GM23338 (cell line): ENCODE measurements at regions not wholly inside any gene's neighbourhood (a gene's known extent, or its start where the extent isn't known, plus 50 kb on each side); places are given as distances from the start of the nearest gene placed in this dataset.

Experiments used
- ATAC-seq: fragments of 200-7000 bp; cut with Tn5 transposase; 3 replicates; pipeline ENCODE4 v1.9.1; 2020
- DNase-seq: peaks from one replicate; pipeline ENCODE4 v3.0.0-alpha.2; 2015; ENCODE audit warnings: low spot score
- H2AFZ ChIP-seq: fragments of 200-600 bp; sonication (generic); 2 replicates; pipeline ENCODE4 v1.8.0; 2016; ENCODE audit warnings: antibody characterized with exemption, mild to moderate bottlenecking, moderate library complexity
- H3F3A ChIP-seq: fragments of 200-600 bp; sonication (generic); replicated peaks from 2 replicates; pipeline ENCODE4 v1.8.0; 2017; ENCODE audit warnings: antibody characterized with exemption, mixed run types, low read depth
- H3K27ac ChIP-seq: fragments of 200-600 bp; sonication (generic); 2 replicates; pipeline ENCODE4 v1.6.1; 2016; ENCODE audit warnings: low read depth
- H3K27me3 ChIP-seq: fragments of 200-600 bp; sonication (generic); 2 replicates; pipeline ENCODE4 v1.8.0; 2016; ENCODE audit warnings: mild to moderate bottlenecking, mixed run types, moderate library complexity; ENCODE audit not compliant: insufficient read depth
- H3K36me3 ChIP-seq: fragments of 200-600 bp; sonication (generic); 2 replicates; pipeline ENCODE4 v1.8.0; 2016; ENCODE audit warnings: mild to moderate bottlenecking; ENCODE audit not compliant: insufficient read depth
- H3K4me1 ChIP-seq: fragments of 200-600 bp; sonication (generic); 2 replicates; pipeline ENCODE4 v1.8.0; 2016; ENCODE audit warnings: mild to moderate bottlenecking, moderate library complexity; ENCODE audit not compliant: insufficient read depth
- H3K4me2 ChIP-seq: fragments of 200-600 bp; sonication (generic); 2 replicates; pipeline ENCODE4 v1.7.1; 2017; ENCODE audit warnings: mixed run types
- H3K4me3 ChIP-seq: fragments of 200-600 bp; sonication (generic); 2 replicates; pipeline ENCODE4 v1.6.1; 2016; ENCODE audit warnings: mixed run types
- H3K79me2 ChIP-seq: fragments of 200-600 bp; sonication (generic); replicated peaks from 2 replicates; pipeline ENCODE4 v1.8.0; 2017; ENCODE audit warnings: mild to moderate bottlenecking; ENCODE audit not compliant: insufficient read depth
- H3K9me2 ChIP-seq: fragments of 200-600 bp; sonication (generic); 2 replicates; pipeline ENCODE4 v1.8.0; 2017; ENCODE audit not compliant: insufficient read depth
- H4K20me1 ChIP-seq: fragments of 200-600 bp; sonication (generic); replicated peaks from 2 replicates; pipeline ENCODE4 v1.8.0; 2017; ENCODE audit warnings: mild to moderate bottlenecking; ENCODE audit not compliant: insufficient read depth
- H3K27ac Mint-ChIP-seq: 2 replicates; pipeline ENCODE4 v1.8.0; 2020; ENCODE audit warnings: inconsistent platforms, mild to moderate bottlenecking, moderate library complexity, mixed read lengths
- H3K27me3 Mint-ChIP-seq: 3 replicates; pipeline ENCODE4 v1.8.0; 2022; ENCODE audit warnings: low read depth, mild to moderate bottlenecking, moderate library complexity, mixed read lengths, inconsistent platforms; ENCODE audit not compliant: insufficient read depth, poor library complexity
- H3K36me3 Mint-ChIP-seq: 3 replicates; pipeline ENCODE4 v1.8.0; 2021; ENCODE audit warnings: low read depth, mild to moderate bottlenecking, inconsistent platforms, moderate library complexity, mixed read lengths
- H3K4me1 Mint-ChIP-seq: 3 replicates; pipeline ENCODE4 v1.8.0; 2020; ENCODE audit warnings: mild to moderate bottlenecking, inconsistent platforms, mixed read lengths
- H3K4me3 Mint-ChIP-seq: 3 replicates; pipeline ENCODE4 v1.8.0; 2021; ENCODE audit warnings: moderate library complexity, mild to moderate bottlenecking, inconsistent platforms, mixed read lengths
- H3K9me3 Mint-ChIP-seq: 3 replicates; pipeline ENCODE4 v1.8.0; 2020; ENCODE audit warnings: moderate library complexity, mild to moderate bottlenecking, inconsistent platforms, mixed read lengths
- CREB1 ChIP-seq: fragments of 250-450 bp; sonication (Bioruptor Pico); IDR thresholded peaks from 2 replicates; pipeline ENCODE4 v1.5.0; 2020; ENCODE audit warnings: low read depth, mild to moderate bottlenecking, moderate library complexity
- CTCF ChIP-seq, 2 experiments: fragments of 200-600 bp in 1 of 2; sonication (generic) in 1 of 2; conservative IDR thresholded peaks; 2 replicates each; pipeline versions ENCODE4 v1.5.1 to v1.6.1; 2016 to 2017; ENCODE audit warnings: antibody characterized with exemption in 2 of 2, low read depth in 2 of 2, mild to moderate bottlenecking in 2 of 2, moderate library complexity in 1 of 2
- ETS1 ChIP-seq: IDR thresholded peaks from 2 replicates; pipeline ENCODE4 v1.6.1; 2016; ENCODE audit warnings: antibody characterized with exemption
- EZH2 ChIP-seq: fragments of 200-600 bp; sonication (generic); IDR thresholded peaks from one replicate; pipeline ENCODE4 v1.8.0; 2017; ENCODE audit warnings: antibody characterized with exemption, mild to moderate bottlenecking, low read depth; ENCODE audit not compliant: unreplicated experiment
- EZH2phosphoT487 ChIP-seq: fragments of 200-600 bp; sonication (generic); IDR thresholded peaks from one replicate; pipeline ENCODE4 v1.8.1; 2018; ENCODE audit warnings: antibody characterized with exemption; ENCODE audit not compliant: unreplicated experiment
- JUNB ChIP-seq: IDR thresholded peaks from one replicate; pipeline ENCODE4 v1.6.1; 2016; ENCODE audit warnings: antibody characterized with exemption; ENCODE audit not compliant: unreplicated experiment
- NANOG ChIP-seq: IDR thresholded peaks from 2 replicates; pipeline ENCODE4 v1.6.1; 2016; ENCODE audit warnings: antibody characterized with exemption, borderline replicate concordance
- POLR2AphosphoS5 ChIP-seq: IDR thresholded peaks from 2 replicates; pipeline ENCODE4 v1.6.1; 2016; ENCODE audit warnings: antibody characterized with exemption, low read depth
- REST ChIP-seq: IDR thresholded peaks from one replicate; pipeline ENCODE4 v1.6.1; 2018; ENCODE audit warnings: antibody characterized with exemption; ENCODE audit not compliant: unreplicated experiment
- STAT1 ChIP-seq: IDR thresholded peaks from one replicate; pipeline ENCODE4 v1.6.1; 2016; ENCODE audit warnings: antibody characterized with exemption; ENCODE audit not compliant: unreplicated experiment
- ZNF114 ChIP-seq: fragments of 250-450 bp; sonication (Bioruptor Pico); IDR thresholded peaks from 2 replicates; pipeline ENCODE4 v1.5.0; 2020; ENCODE audit warnings: mild to moderate bottlenecking, moderate library complexity
- ZNF331 ChIP-seq: fragments of 250-450 bp; sonication (Bioruptor Pico); IDR thresholded peaks from 2 replicates; pipeline ENCODE4 v1.5.0; 2020; ENCODE audit warnings: low read depth, mild to moderate bottlenecking, moderate library complexity
- TF ChIP-seq, protein P1 (sequence below): fragments of 250-450 bp; sonication (Bioruptor Pico); IDR thresholded peaks from 2 replicates; pipeline ENCODE4 v1.5.0; 2020; ENCODE audit warnings: mild to moderate bottlenecking, moderate library complexity

- Histone ChIP-seq H3K27me3 (no peaks in the 10 kb centered on the region), H3K79me2 (no peaks in the 10 kb centered on the region), H3K36me3 (no peaks in the 10 kb centered on the region), H3K9me2 (no peaks in the 10 kb centered on the region), H3K27ac (no peak overlapping the region), H3K4me3 (no peak overlapping the region), H2AFZ (no peak overlapping the region), H3K4me1 (peaks cover 8% of the 10 kb centered on the region; the same call in 1 of the 2 replicates), H3K4me2 (no peak overlapping the region), H4K20me1 (peaks cover 2% of the 10 kb centered on the region), H3F3A (peaks cover 7% of the 10 kb centered on the region; the same call in 1 of the 2 replicates)
- ATAC-seq (no peak), DNase-seq (no peak)
- Mint-ChIP-seq H3K4me3 (no peak overlapping the region), H3K27ac (no peak overlapping the region), H3K4me1 (peaks cover 9% of the 10 kb centered on the region), H3K36me3 (peaks cover 34% of the 10 kb centered on the region), H3K27me3 (peaks cover 13% of the 10 kb centered on the region), H3K9me3 (no peaks in the 10 kb centered on the region)
- no peak for TF ChIP-seq ZNF331 (CRISPR knock-in tag)
- no peak for TF ChIP-seq POLR2AphosphoS5
- TF ChIP-seq STAT1 = no peak
- no peak for TF ChIP-seq REST
- no peak for TF ChIP-seq EZH2phosphoT487
- no peak for TF ChIP-seq JUNB
- TF ChIP-seq ETS1 = no peak
- no peak for TF ChIP-seq ZNF114 (CRISPR knock-in tag)
- no peak for TF ChIP-seq EZH2
- TF ChIP-seq CTCF (conservative IDR thresholded peaks at IDR 0.05; ENCODE audit: low read depth in 2 of 2) = no peak
- no peak for TF ChIP-seq CREB1 (CRISPR knock-in tag)
- TF ChIP-seq, protein P1, sequence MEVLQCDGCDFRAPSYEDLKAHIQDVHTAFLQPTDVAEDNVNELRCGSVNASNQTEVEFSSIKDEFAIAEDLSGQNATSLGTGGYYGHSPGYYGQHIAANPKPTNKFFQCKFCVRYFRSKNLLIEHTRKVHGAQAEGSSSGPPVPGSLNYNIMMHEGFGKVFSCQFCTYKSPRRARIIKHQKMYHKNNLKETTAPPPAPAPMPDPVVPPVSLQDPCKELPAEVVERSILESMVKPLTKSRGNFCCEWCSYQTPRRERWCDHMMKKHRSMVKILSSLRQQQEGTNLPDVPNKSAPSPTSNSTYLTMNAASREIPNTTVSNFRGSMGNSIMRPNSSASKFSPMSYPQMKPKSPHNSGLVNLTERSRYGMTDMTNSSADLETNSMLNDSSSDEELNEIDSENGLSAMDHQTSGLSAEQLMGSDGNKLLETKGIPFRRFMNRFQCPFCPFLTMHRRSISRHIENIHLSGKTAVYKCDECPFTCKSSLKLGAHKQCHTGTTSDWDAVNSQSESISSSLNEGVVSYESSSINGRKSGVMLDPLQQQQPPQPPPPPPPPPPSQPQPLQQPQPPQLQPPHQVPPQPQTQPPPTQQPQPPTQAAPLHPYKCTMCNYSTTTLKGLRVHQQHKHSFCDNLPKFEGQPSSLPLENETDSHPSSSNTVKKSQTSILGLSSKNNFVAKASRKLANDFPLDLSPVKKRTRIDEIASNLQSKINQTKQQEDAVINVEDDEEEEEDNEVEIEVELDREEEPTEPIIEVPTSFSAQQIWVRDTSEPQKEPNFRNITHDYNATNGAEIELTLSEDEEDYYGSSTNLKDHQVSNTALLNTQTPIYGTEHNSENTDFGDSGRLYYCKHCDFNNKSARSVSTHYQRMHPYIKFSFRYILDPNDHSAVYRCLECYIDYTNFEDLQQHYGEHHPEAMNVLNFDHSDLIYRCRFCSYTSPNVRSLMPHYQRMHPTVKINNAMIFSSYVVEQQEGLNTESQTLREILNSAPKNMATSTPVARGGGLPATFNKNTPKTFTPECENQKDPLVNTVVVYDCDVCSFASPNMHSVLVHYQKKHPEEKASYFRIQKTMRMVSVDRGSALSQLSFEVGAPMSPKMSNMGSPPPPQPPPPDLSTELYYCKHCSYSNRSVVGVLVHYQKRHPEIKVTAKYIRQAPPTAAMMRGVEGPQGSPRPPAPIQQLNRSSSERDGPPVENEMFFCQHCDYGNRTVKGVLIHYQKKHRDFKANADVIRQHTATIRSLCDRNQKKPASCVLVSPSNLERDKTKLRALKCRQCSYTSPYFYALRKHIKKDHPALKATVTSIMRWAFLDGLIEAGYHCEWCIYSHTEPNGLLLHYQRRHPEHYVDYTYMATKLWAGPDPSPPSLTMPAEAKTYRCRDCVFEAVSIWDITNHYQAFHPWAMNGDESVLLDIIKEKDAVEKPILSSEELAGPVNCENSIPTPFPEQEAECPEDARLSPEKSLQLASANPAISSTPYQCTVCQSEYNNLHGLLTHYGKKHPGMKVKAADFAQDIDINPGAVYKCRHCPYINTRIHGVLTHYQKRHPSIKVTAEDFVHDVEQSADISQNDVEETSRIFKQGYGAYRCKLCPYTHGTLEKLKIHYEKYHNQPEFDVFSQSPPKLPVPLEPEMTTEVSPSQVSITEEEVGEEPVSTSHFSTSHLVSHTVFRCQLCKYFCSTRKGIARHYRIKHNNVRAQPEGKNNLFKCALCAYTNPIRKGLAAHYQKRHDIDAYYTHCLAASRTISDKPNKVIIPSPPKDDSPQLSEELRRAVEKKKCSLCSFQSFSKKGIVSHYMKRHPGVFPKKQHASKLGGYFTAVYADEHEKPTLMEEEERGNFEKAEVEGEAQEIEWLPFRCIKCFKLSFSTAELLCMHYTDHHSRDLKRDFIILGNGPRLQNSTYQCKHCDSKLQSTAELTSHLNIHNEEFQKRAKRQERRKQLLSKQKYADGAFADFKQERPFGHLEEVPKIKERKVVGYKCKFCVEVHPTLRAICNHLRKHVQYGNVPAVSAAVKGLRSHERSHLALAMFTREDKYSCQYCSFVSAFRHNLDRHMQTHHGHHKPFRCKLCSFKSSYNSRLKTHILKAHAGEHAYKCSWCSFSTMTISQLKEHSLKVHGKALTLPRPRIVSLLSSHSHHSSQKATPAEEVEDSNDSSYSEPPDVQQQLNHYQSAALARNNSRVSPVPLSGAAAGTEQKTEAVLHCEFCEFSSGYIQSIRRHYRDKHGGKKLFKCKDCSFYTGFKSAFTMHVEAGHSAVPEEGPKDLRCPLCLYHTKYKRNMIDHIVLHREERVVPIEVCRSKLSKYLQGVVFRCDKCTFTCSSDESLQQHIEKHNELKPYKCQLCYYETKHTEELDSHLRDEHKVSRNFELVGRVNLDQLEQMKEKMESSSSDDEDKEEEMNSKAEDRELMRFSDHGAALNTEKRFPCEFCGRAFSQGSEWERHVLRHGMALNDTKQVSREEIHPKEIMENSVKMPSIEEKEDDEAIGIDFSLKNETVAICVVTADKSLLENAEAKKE (CRISPR knock-in tag) = no peak
- no peak for TF ChIP-seq NANOG
Measured at GRCh38 chr19:5235458-5236219, 105.0 kb downstream of the PTPRS start.
